Tibial artery (tissue), 4 donors: ENCODE measurements at regions not wholly inside any gene's neighbourhood (a gene's known extent, or its start where the extent isn't known, plus 50 kb on each side); places are given as distances from the start of the nearest gene placed in this dataset.

Experiments
- DNase-seq, 2 donors: peaks; one replicate each; pipeline ENCODE4 v3.0.0-alpha.2; 2019
- H3K27ac ChIP-seq, 2 donors: fragments of 200-600 bp; sonication (generic) in 1 of 2; 1 replicate in 1 of 2; 2 replicates in 1 of 2; pipeline ENCODE4 v1.5.1; 2018 to 2019; ENCODE audit warnings: mild to moderate bottlenecking in 1 of 2
- H3K27me3 ChIP-seq, 2 donors: fragments of 200-600 bp; sonication (generic) in 1 of 2; one replicate each; pipeline versions ENCODE4 v1.5.1 to v1.6.0; 2016 to 2019
- H3K36me3 ChIP-seq, 3 donors: fragments of 200-600 bp; sonication (generic) in 2 of 3; one replicate each; pipeline ENCODE4 v1.5.1; 2016 to 2019; ENCODE audit warnings: mild to moderate bottlenecking in 2 of 3
- H3K4me1 ChIP-seq, 4 donors: fragments of 200-600 bp; sonication (generic) in 2 of 4; 1 replicate in 3 of 4; 2 replicates in 1 of 4; pipeline ENCODE4 v1.5.1; 2016 to 2019
- H3K4me3 ChIP-seq, 2 donors: fragments of 200-600 bp; sonication (generic) in 1 of 2; 1 replicate in 1 of 2; 2 replicates in 1 of 2; pipeline ENCODE4 v1.5.1; 2018 to 2019; ENCODE audit warnings: mild to moderate bottlenecking in 2 of 2
- H3K9me3 ChIP-seq, 3 donors: fragments of 200-600 bp; sonication (generic) in 1 of 3; one replicate each; pipeline ENCODE4 v1.5.1; 2016 to 2019
- CTCF ChIP-seq, 2 experiments: fragments of 200-600 bp in 1 of 2; fragments of 450-650 bp in 1 of 2; IDR thresholded peaks; one replicate each; pipeline ENCODE4 v1.5.1; 2017 to 2019; ENCODE audit warnings: antibody characterized with exemption in 2 of 2, mild to moderate bottlenecking in 1 of 2, moderate library complexity in 1 of 2
- intact Hi-C: fragments of 100-400 bp; cut with DNase I; formaldehyde crosslinking; loops from one replicate; pipeline ENCODE4 v1.15.0; 2023; ENCODE audit warnings: low total_unique reads

- Histone ChIP-seq H3K4me3 (no peak overlapping the region), H3K27me3 (peaks cover 0 to 17% of the 10 kb centered on the region in 2 donors), H3K27ac (no peak overlapping the region), H3K36me3 (no peaks in the 10 kb centered on the region), H3K4me1 (no peaks in the 10 kb centered on the region), H3K9me3 (no peaks in the 10 kb centered on the region)
- intact Hi-C loops, result no loop called here
- TF ChIP-seq CTCF (IDR thresholded peaks at IDR 0.05), result no peak
- no peak for DNase-seq
Observed at GRCh38 chr10:129333706-129334105, 133.3 kb upstream of the MGMT start.

GRCh38 chr10:129334266-129334665 lies 132.8 kb upstream of the MGMT start:
- H3K27ac ChIP-seq, result no peak overlapping the region
- H3K36me3 ChIP-seq, result no peaks in the 10 kb centered on the region
- intact Hi-C loops, result no loop called here
- no peak for DNase-seq
- H3K4me3 ChIP-seq, result no peak overlapping the region
- no peaks in the 10 kb centered on the region for H3K4me1 ChIP-seq
- H3K9me3 ChIP-seq, result no peaks in the 10 kb centered on the region
- H3K27me3 ChIP-seq, result peaks cover 0 to 14% of the 10 kb centered on the region in 2 donors
- no peak for TF ChIP-seq CTCF (IDR thresholded peaks at IDR 0.05)

- H3K4me1 ChIP-seq, result no peaks in the 10 kb centered on the region
- no peak overlapping the region for H3K27ac ChIP-seq
- H3K36me3 ChIP-seq, result no peaks in the 10 kb centered on the region
- no peak for TF ChIP-seq CTCF (IDR thresholded peaks at IDR 0.05)
- H3K27me3 ChIP-seq, result peaks cover 0 to 13% of the 10 kb centered on the region in 2 donors
- H3K4me3 ChIP-seq, result no peak overlapping the region
- no peaks in the 10 kb centered on the region for H3K9me3 ChIP-seq
- intact Hi-C loops, result no loop called here
- no peak for DNase-seq
Observed at GRCh38 chr10:129335396-129335795, 131.6 kb upstream of the MGMT start.

- TF ChIP-seq CTCF (IDR thresholded peaks at IDR 0.05), result no peak
- H3K36me3 ChIP-seq, result no peaks in the 10 kb centered on the region
- H3K9me3 ChIP-seq, result no peaks in the 10 kb centered on the region
- DNase-seq, result no peak
- no peak overlapping the region for H3K27ac ChIP-seq
- no peaks in the 10 kb centered on the region for H3K4me1 ChIP-seq
- intact Hi-C loops, result loop anchor here (1.0 kb wide), 1 partner anchor 44 kb away; no protein-coding TSS in a partner anchor
- H3K27me3 ChIP-seq, result peaks cover 0 to 13% of the 10 kb centered on the region in 2 donors
- no peak overlapping the region for H3K4me3 ChIP-seq
Observed at GRCh38 chr10:129335942-129336341, 131.1 kb upstream of the MGMT start.

- intact Hi-C loops, result no loop called here
- TF ChIP-seq CTCF (IDR thresholded peaks at IDR 0.05), result no peak
- Histone ChIP-seq H3K9me3 (no peaks in the 10 kb centered on the region), H3K27ac (no peak overlapping the region), H3K4me1 (no peaks in the 10 kb centered on the region), H3K4me3 (no peak overlapping the region), H3K36me3 (no peaks in the 10 kb centered on the region), H3K27me3 (peaks cover 0 to 3% of the 10 kb centered on the region in 2 donors)
- no peak for DNase-seq
Observed at GRCh38 chr10:129339191-129339590, 127.8 kb upstream of the MGMT start.

GRCh38 chr10:129339841-129340240 lies 127.2 kb upstream of the MGMT start:
- intact Hi-C loops, result no loop called here
- no peak for TF ChIP-seq CTCF (IDR thresholded peaks at IDR 0.05)
- no peaks in the 10 kb centered on the region for H3K4me1 ChIP-seq
- H3K27ac ChIP-seq, result no peak overlapping the region
- no peaks in the 10 kb centered on the region for H3K36me3 ChIP-seq
- H3K4me3 ChIP-seq, result no peak overlapping the region
- no peaks in the 10 kb centered on the region for H3K9me3 ChIP-seq
- no peaks in the 10 kb centered on the region for H3K27me3 ChIP-seq
- no peak for DNase-seq
